Activated CD8-positive, alpha-beta T cell treated with anti-CD3 and anti-CD28 coated beads, Interleukin-2, amount 10 ng/mL, durations not matched to agents 7 days and 5 days (primary cell): ENCODE measurements at regions not wholly inside any gene's neighbourhood (a gene's known extent, or its start where the extent isn't known, plus 50 kb on each side); places are given as distances from the start of the nearest gene placed in this dataset.
"Not testable (repeated sequence)": the region's sequence is repeated elsewhere in the genome, so short reads cannot be mapped to it uniquely, and the experiment has no call there.

Experiments
- ATAC-seq: fragments of 150-1000 bp; cut with Tn5 transposase; one replicate; pipeline ENCODE4 v1.10.0; 2021; ENCODE audit warnings: moderate library complexity
- CTCF ChIA-PET: fragments of 350-600 bp; sonication (Branson Sonifier 250); formaldehyde crosslinking; loops from one replicate; lab custom pipeline; 2021; ENCODE audit warnings: antibody characterized with exemption; lab: Charles Lee
- POLR2A ChIA-PET: fragments of 350-600 bp; sonication (Branson Sonifier 250); formaldehyde crosslinking; loops from one replicate; lab custom pipeline; 2021; ENCODE audit warnings: antibody characterized with exemption; lab: Charles Lee
- DNase-seq: peaks from one replicate; pipeline ENCODE4 v3.0.0-alpha.2; 2020
- H3K27ac Mint-ChIP-seq: one replicate; pipeline ENCODE4 v1.8.0; 2021; ENCODE audit warnings: mild to moderate bottlenecking, mixed read lengths
- H3K27me3 Mint-ChIP-seq: one replicate; pipeline ENCODE4 v1.8.0; 2021; ENCODE audit warnings: low read depth, mixed read lengths
- H3K36me3 Mint-ChIP-seq: one replicate; pipeline ENCODE4 v1.8.0; 2021; ENCODE audit warnings: low read depth, mixed read lengths
- H3K4me1 Mint-ChIP-seq: one replicate; pipeline ENCODE4 v1.8.0; 2021; ENCODE audit warnings: low read depth, mixed read lengths
- H3K4me3 Mint-ChIP-seq: one replicate; pipeline ENCODE4 v1.8.0; 2021; ENCODE audit warnings: mild to moderate bottlenecking, mixed read lengths
- H3K9me3 Mint-ChIP-seq: one replicate; pipeline ENCODE4 v1.8.0; 2022; ENCODE audit warnings: mixed read lengths; ENCODE audit not compliant: insufficient read depth

DNA sequence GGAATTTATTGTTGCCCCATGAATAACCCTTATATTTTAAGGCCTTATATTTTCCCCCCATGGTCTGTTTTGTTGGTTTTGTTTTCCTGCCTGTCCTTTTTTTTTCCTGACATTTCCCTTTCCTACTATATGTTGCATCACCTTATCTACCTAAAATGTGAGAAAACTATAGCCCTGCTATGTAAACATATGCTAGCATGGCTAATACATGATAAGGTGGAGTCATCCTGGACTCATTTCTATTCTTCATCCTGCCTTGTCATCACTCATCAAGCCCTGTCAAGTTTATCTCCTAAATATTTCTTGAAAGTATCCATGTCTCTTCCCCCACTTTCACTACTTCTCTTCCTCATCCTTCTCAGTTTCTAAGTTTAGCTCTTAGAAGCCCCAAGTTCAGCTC, 2168.8 kb upstream of the RAG2 start:
- Mint-ChIP-seq H3K4me1 (no peaks in the 10 kb centered on the region), H3K36me3 (no peaks in the 10 kb centered on the region), H3K27ac (no peak overlapping the region), H3K9me3 (peaks cover 22% of the 10 kb centered on the region), H3K27me3 (no peaks in the 10 kb centered on the region), H3K4me3 (no peak overlapping the region)
- ATAC-seq (no peak), DNase-seq (no peak)
- CTCF ChIA-PET: no interaction called here
- POLR2A ChIA-PET: no interaction called here

DNA sequence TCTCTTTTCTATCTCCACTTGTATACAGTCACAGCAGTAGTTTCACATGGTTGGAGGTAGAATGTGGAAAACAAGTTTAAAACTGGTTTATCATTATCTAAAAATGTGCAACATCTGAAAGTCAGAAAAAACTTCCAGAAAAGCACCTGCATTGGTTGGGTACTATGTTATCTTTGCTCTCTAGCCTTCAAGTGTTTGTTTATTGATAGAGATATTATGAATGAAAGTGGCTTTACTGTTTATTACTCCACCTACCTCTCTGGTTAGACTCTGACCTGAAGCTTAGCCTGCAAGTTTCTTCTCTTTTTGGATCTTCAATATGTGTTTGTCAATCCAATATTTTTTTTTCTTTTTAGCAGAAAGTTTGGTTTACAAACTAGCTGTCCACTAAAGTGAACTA, 2161.4 kb upstream of the RAG2 start:
- ChIA-PET POLR2A (no interaction called here), CTCF (no interaction called here)
- no peak overlapping the region for H3K4me3 Mint-ChIP-seq
- no peaks in the 10 kb centered on the region for H3K36me3 Mint-ChIP-seq
- no peak overlapping the region for H3K27ac Mint-ChIP-seq
- H3K27me3 Mint-ChIP-seq: no peaks in the 10 kb centered on the region
- ATAC-seq: no peak
- no peak for DNase-seq
- H3K4me1 Mint-ChIP-seq: no peaks in the 10 kb centered on the region
- H3K9me3 Mint-ChIP-seq: peaks cover 10% of the 10 kb centered on the region

DNA sequence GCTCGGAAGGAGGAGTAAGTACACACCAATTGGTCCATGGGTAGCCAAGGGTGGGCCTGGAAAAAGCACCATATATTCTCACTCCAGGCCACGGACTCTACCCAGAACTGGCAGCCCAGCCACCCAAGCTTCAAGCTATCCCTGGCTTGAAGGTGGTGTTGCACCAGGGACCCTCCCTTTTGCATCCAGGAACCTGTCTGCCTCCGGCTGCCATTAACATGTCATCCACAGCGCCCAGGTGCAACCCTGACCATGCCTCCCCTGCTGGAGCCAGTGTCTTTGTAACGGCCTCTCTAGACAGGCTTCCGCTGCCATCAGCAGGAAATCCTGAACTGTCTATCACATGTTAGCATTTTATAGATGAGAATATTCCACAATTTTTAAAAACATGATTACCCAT, 2158.5 kb upstream of the RAG2 start:
- POLR2A ChIA-PET: no interaction called here
- Mint-ChIP-seq H3K9me3 (peaks cover 21% of the 10 kb centered on the region), H3K27ac (no peak overlapping the region), H3K4me1 (no peaks in the 10 kb centered on the region), H3K36me3 (no peaks in the 10 kb centered on the region), H3K27me3 (no peaks in the 10 kb centered on the region), H3K4me3 (no peak overlapping the region)
- CTCF ChIA-PET: no interaction called here
- DNase-seq (no peak), ATAC-seq (no peak)

DNA sequence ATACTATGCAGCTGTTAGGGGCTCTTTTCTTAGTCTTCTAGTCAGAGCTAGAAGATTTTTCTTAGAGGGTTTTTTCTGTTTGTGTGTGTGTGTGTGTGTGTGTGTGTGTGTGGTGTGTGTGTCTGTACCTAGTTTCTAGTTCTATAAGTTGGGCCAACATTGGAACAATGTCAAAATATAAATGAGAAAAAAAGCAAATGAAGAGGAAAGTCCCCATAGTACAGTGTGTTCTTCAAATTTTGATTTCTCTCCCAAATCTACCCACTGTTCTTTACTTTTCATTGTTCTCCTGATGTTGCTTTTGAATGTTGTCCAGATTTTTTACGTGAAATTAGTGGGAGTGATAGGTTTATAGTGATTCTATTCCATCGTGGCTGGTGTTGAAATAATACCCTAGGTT, 2153.4 kb upstream of the RAG2 start:
- no peaks in the 10 kb centered on the region for H3K36me3 Mint-ChIP-seq
- no peak overlapping the region for H3K4me3 Mint-ChIP-seq
- ATAC-seq: no peak
- no peaks in the 10 kb centered on the region for H3K27me3 Mint-ChIP-seq
- no peak overlapping the region for H3K27ac Mint-ChIP-seq
- ChIA-PET POLR2A (no interaction called here), CTCF (no interaction called here)
- H3K4me1 Mint-ChIP-seq: no peaks in the 10 kb centered on the region
- H3K9me3 Mint-ChIP-seq: peaks cover 11% of the 10 kb centered on the region
- DNase-seq: no peak

DNA sequence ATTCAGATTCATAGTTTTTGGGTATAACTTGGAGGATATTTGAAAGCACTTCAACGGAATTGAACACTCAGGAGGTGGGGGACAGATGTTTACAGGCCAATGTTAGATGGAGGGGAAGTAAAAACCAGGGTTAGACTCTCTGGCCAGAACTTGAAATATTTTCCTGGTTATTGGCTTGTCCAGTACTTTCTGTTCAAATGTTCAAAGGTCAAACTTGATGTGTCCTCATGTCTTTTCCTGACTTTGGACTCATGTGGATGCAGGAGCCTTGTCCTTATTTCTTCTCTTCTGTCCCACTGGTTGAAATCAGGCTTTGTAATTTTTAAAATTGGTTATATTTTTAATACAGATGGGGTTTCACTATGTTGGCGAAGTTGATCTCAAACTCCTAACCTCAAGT, 2148.5 kb upstream of the RAG2 start:
- H3K9me3 Mint-ChIP-seq, POLR2A ChIA-PET, H3K27ac Mint-ChIP-seq, H3K27me3 Mint-ChIP-seq, H3K4me1 Mint-ChIP-seq, ATAC-seq, H3K36me3 Mint-ChIP-seq, H3K4me3 Mint-ChIP-seq, CTCF ChIA-PET, DNase-seq: not testable (repeated sequence)

DNA sequence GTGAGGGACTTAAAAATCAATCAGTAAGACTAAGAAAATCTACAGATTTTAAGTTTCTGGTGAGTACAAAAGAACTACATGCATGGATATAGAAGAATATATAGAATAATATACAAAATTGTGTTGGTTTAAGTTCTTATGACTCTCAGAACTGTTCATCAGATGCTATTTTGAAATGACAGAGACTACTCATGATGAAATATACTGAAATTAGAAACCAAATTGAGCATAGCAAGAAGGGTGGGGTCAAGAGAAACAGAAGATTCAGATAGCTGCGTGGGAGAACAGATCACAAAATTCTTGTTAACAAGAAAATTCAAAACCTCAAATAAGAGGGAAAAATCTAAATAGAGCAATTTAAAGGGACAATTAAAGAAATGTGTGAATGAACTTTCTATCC, 2125.3 kb upstream of the RAG2 start:
- Mint-ChIP-seq H3K27ac (no peak overlapping the region), H3K36me3 (no peaks in the 10 kb centered on the region), H3K27me3 (no peaks in the 10 kb centered on the region), H3K4me3 (no peak overlapping the region), H3K4me1 (no peaks in the 10 kb centered on the region), H3K9me3 (peaks cover 8% of the 10 kb centered on the region)
- ChIA-PET POLR2A (no interaction called here), CTCF (no interaction called here)
- DNase-seq (no peak), ATAC-seq (no peak)

DNA sequence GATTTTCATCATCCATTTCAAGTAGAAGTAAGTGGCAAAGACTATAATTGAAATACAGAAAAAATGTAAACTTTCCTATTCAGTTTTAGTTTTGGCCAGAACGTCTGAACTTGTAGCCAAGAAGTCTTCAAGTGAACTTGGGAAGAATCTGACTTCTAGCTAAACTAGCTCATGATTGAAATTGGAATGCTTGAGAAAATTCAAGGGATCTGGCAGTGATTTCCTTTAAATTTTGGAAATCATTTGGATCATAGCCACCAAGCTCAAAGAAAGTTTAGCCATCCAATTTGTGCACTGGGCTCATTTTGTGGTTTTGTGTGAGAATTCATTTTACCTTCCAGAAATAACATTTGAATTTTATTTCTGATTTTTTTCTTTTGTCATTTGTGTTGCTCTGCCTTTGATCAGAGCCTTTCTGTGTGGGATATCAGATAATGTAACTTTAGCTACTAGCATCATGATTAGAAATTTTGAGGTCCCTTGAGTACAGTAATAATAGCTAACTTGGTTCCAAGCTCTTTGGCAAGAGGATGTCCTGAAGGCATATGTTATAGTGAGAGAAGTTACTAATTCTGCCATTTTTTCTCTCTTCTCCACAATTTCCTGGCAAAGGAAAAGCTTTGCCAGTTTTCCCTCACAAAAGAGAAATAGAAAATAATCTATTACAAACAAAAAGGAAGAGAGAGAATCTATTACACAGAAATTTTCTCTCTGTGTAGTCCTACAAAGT, 2123.7 kb upstream of the RAG2 start:
- Mint-ChIP-seq H3K36me3 (no peaks in the 10 kb centered on the region), H3K4me3 (no peak overlapping the region), H3K4me1 (no peaks in the 10 kb centered on the region), H3K27ac (no peak overlapping the region), H3K27me3 (no peaks in the 10 kb centered on the region), H3K9me3 (peaks cover 14% of the 10 kb centered on the region)
- ATAC-seq (no peak), DNase-seq (no peak)
- CTCF ChIA-PET: no interaction called here
- POLR2A ChIA-PET: no interaction called here

DNA sequence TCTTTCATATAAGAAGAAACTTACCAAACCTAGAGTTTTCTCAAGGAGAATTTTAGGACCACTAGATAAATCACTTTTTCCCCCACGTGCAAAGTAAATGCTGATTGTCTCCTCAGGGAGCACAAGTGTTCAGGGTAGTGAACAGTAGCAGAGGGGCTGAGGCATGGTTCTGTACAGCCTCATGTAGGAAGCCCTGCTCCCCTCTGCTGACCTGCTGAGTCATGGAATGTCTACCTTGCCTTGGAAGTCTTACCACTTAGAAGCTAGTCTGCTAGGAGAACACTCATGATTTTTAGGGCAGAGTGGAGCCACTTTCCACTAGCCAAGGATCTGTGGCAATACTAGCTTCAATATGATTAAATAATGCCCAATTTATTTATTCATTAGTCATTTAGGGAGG, 2120.6 kb upstream of the RAG2 start:
- CTCF ChIA-PET: no interaction called here
- no peaks in the 10 kb centered on the region for H3K4me1 Mint-ChIP-seq
- POLR2A ChIA-PET: no interaction called here
- no peak for DNase-seq
- peaks cover 29% of the 10 kb centered on the region for H3K9me3 Mint-ChIP-seq
- H3K27me3 Mint-ChIP-seq: no peaks in the 10 kb centered on the region
- no peak for ATAC-seq
- H3K36me3 Mint-ChIP-seq: no peaks in the 10 kb centered on the region
- no peak overlapping the region for H3K27ac Mint-ChIP-seq
- no peak overlapping the region for H3K4me3 Mint-ChIP-seq

DNA sequence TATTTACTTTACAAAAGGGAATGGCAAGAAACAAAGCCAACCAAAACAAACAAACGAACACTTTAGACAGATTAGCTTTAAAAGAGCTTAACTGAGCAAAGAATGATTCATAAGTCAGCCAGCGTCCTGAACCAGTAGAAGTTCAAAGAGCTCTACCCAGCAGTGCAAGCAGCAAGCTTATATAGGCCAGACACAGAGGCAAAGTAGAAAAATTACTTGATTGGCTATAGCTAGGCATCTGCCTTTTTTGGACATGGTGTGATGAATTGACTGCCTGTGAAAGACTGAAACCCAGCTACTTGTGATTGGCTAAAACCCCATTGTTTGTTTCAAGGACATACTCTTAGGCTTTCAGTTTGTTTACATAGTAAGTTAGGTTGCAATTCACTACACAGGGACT, 2120.0 kb upstream of the RAG2 start:
- POLR2A ChIA-PET: no interaction called here
- ATAC-seq: no peak
- CTCF ChIA-PET: no interaction called here
- Mint-ChIP-seq H3K27ac (no peak overlapping the region), H3K36me3 (no peaks in the 10 kb centered on the region), H3K4me1 (no peaks in the 10 kb centered on the region), H3K27me3 (no peaks in the 10 kb centered on the region), H3K4me3 (no peak overlapping the region), H3K9me3 (peaks cover 29% of the 10 kb centered on the region)
- no peak for DNase-seq

DNA sequence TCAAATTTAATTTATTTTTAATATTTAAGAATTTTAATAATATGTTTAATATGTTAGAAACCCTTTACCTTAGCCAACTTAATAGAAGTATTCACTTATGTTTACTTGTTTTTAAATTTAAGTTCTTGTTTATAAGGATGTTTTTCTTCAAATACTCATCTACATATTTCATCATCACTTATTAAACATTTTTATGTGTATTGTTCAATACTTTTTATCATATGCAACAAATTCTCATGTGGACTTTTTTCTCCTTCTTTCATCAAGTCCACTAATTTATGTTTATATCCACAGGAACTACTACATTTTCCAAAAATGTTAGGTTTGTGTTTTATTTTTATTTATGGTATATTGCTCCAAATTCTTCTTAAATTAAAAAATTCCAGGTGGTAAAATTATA, 2113.1 kb upstream of the RAG2 start:
- Mint-ChIP-seq H3K27me3 (no peaks in the 10 kb centered on the region), H3K9me3 (peaks cover 20% of the 10 kb centered on the region), H3K36me3 (no peaks in the 10 kb centered on the region), H3K27ac (no peak overlapping the region), H3K4me1 (no peaks in the 10 kb centered on the region), H3K4me3 (no peak overlapping the region)
- ChIA-PET POLR2A (no interaction called here), CTCF (no interaction called here)
- DNase-seq: no peak
- no peak for ATAC-seq

DNA sequence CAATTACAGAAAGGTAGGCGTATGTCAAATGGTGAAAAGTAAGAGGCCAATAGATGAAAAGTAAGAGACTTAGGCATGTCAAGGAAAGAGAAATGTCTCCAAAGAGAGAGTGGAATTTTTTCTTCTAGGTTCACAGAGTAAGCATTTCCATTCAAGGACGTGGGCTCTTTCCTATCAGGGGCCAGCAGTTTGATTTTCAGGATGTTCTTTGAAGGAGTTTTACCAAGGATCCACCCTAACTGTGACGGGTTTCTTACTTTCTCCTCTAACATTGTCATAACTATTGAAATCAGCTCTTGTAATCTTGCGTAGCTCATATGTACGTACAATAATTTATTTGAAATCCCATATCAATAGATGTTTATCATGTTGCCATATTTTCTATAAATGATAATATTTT, 2112.2 kb upstream of the RAG2 start:
- ChIA-PET CTCF (no interaction called here), POLR2A (no interaction called here)
- H3K4me3 Mint-ChIP-seq: no peak overlapping the region
- no peaks in the 10 kb centered on the region for H3K36me3 Mint-ChIP-seq
- ATAC-seq: no peak
- no peak overlapping the region for H3K27ac Mint-ChIP-seq
- H3K9me3 Mint-ChIP-seq: peaks cover 15% of the 10 kb centered on the region
- no peaks in the 10 kb centered on the region for H3K27me3 Mint-ChIP-seq
- no peaks in the 10 kb centered on the region for H3K4me1 Mint-ChIP-seq
- DNase-seq: no peak

DNA sequence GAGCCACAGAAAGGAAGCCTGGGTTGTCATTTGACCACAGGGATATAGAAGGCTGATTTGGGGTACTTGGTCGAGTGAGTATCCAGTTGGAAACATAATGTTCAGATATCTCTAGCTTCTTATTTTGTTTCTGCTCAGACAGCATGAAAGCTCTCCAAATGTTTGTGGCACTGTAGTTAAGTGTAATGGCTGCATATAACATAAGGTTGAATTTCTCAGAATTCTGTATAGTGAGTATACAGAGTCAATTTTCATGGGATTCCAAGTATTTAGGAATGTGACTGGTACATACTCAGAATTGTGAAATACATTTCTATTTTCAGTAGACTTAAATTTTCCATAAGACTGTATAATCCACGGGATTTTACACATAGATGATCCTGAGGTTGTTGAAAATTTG, 2102.1 kb upstream of the RAG2 start:
- Mint-ChIP-seq H3K27me3 (no peaks in the 10 kb centered on the region), H3K27ac (no peak overlapping the region), H3K4me1 (no peaks in the 10 kb centered on the region), H3K4me3 (no peak overlapping the region), H3K9me3 (peaks cover 26% of the 10 kb centered on the region), H3K36me3 (no peaks in the 10 kb centered on the region)
- ATAC-seq: no peak
- ChIA-PET POLR2A (no interaction called here), CTCF (no interaction called here)
- no peak for DNase-seq

DNA sequence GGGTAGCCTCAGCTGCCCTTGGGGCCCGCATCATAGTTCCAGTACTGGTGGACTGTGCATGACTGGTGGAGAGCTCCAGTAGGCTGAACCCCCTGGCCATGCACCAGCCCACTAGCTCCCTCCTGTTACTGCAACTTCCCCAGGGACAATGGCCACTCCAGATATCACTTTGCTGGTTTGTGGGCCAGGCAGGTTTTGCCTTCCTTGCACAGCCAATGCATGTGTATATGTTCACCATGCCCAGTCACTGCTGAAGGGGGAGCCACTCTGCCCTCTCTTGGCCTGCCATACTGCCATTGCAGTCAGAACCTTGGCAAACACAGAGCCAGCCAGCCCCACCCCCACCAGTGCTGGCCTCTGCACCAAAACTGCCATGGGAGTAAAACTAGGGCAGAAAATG, 2095.3 kb upstream of the RAG2 start:
- peaks cover 29% of the 10 kb centered on the region for H3K9me3 Mint-ChIP-seq
- ChIA-PET POLR2A (no interaction called here), CTCF (no interaction called here)
- no peak for ATAC-seq
- H3K4me1 Mint-ChIP-seq: no peaks in the 10 kb centered on the region
- H3K36me3 Mint-ChIP-seq: no peaks in the 10 kb centered on the region
- no peak for DNase-seq
- H3K4me3 Mint-ChIP-seq: no peak overlapping the region
- H3K27me3 Mint-ChIP-seq: no peaks in the 10 kb centered on the region
- no peak overlapping the region for H3K27ac Mint-ChIP-seq
